ENCODE measurements at regions not wholly inside any gene's neighbourhood (a gene's known extent, or its start where the extent isn't known, plus 50 kb on each side); places are given as distances from the start of the nearest gene placed in this dataset.

DNA sequence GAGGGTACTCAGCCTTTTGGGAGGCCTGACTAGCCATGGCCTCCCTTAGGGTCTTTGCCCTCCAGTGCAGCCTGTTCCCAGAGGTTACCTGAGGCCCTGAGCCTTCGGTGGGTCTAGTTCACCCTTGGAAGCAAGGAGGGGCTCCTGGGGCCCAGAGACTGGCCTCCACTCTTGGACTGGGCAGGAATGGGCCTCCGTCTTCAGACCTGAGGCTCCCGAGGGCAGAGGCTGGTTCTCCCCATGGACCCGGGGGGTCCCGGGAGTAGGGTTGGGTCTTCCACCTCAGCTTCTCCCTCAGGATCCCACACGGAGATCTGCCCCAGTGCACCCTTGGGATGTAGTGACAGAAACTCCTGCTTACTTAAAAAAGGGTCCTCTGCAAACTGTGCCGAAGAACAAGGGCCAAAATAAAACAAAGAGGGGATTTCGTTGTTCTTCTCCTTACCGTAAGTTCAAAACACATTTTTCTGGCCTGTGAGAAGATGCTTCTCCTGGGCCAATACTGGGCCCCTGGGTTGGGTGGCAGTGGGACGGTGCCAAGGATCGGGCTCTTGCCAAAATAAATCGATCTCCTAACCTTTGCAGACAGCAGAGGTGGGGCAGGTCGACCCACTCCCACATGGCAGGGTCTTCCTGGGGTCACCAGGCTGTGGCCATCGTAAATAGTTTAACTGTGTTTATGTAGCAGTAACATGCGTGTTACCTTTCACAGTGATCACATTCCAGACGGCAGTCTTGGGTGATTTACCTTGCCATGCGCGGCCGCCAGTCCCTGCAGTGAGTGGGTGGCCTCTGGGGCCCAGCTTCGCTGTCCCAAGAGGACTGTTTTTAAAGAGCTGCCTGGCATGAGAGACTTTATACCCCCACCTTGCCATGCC lies 151.8 kb downstream of the VEGFA start:
- no peak for DNase-seq (ENCODE audit: low read depth)

DNA sequence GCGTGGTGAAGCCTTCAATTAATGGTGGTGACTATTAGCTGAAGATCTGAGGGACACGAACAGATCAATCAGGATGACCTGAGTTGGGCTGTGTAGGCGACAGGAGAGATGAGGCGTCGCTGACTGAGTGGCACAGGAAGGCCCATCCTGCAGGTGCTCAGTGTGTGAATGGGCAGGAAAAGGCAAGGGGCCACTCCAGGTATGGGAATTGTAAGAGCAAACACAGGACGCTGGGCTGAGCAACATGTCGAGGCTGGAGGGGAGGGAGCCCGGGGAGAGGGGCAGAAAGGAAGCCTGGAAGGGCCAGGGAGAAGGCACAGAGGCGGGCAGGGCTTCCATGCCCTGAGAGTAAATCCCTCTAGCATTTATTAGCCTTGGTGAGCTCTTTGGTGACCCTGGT lies 151.0 kb downstream of the VEGFA start:
- DNase-seq (ENCODE audit: low read depth): no peak

DNA sequence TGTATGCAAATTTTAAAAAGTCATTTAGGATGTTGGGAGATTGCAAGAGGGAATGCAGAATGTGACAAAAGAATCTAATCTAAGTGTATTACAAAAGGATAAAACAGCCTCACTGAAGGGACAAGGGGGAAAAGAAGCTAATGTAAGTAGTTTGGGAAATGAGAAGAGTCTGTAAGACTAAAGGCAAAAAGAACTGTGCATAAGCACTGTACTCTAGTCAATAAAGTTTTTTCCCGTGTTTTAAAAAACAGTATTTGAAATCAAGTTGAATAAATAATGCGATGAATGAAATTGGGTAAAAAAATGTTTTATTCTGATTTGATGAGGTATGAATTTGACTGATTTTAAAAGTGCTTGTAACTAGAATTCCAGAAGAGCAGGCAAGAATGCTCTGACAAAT lies 149.8 kb downstream of the VEGFA start:
- no peak for DNase-seq (ENCODE audit: low read depth)

DNA sequence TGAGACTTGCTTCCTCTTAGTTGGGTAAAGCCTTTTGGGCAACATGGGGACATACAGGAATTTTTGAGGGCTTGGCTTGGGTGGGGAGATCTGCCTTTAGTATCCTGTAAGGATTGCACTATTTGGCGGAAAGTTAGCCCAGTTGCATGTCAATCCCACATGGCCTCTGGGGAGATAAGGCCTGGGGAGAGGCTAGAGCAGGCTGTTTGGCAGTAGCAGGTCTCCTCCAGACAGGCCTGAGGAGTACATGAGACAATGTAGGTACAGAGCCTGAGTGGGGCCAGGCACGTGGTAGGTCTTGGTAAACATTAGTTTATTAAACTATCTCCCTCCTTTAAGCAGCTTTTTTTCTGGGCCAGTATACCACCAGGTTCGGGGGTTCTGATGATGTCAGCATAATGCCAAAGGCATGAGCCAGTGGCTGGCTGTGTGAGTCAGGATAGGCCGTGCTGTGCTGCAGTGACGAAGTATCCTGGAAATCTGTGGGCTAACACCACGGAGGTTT lies 147.9 kb downstream of the VEGFA start:
- DNase-seq (ENCODE audit: low read depth): peak; percentile 51

DNA sequence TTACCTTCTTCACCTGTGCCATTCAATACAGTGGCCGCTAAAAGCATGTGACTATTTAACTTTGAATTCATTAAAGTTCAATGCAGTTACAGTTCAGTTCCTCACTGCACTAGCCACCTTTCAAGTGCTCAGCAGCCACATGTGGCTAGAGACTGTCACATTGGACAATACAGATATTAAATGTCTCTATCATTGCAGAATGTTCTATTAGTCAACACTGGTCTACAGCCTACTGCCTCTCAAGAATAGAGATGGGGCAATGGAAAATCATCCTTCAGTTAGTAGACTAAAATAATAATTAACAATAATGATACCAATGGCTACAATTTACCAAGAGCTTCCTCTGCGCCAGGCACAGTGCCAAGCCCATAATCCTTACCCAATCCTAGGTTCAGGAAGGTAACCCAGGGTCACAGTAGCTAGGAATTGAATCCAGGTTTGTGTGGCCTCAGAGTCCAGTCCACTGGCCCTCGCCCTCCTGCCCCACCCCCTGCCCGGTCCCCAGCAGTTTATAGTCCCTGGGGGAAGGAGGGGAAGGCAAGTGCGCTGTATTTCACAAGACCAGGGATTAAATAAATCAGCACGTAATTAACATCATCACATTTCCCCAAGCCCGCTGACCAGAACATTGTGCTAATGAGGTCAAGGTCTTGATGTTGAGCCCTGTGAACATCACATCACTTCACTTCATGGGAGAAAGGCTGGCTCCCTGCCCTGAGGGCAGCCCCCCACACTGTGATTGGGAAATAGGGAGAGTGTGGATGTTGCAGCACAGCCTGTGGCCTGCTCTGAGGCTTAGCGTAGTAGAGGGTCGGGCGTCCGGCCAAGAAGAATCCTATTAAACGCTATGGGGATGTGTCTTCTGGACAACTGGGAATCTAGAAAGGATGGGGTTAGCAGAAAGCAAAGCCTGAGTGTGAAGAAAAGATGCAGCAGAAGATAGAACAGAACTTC lies 147.2 kb downstream of the VEGFA start:
- DNase-seq (ENCODE audit: low read depth): peak; percentile 80

DNA sequence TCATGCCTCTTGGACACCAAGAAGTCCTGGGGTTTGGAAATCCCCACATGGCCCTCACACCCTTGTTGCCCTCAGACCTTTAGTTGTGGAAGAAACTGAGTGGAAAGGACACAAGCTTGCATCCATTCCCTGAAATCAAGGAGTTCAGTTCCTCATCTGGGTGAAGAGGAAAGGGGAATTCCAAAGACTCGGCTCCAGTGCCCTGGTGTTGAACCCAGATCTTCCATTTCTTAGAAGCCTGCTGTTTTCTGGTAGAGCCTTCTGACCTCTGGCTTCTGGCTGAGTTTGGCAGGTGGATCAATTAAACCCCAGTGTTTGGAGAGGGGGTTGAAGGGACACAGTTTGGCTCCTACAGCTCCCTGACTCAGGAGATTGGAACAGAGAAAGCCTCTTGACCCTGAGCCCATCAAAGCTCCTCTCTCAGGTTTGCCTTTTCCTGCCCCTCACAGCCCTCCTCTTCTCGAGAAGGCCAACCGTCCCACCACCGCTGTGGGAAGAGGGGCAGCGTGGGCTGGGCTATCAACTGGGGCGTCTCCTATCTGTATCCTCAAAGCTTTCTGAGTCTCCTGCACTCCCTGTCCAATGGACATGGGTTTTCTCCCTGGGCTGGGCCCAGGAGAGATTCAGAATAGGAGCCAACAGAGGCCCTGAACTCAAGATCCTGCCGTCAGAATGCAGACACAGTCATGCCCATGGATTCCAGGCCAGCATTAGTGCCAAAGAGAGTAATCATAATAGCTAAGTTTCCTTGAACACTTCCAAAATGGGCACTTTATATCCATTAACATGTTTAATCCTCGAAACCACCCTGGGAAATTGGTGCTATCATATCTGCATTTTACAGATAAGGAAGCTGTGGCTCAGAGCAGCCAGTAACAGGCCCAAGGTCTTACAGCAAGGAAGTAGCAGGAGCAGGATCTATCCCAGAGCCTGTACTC lies 146.2 kb downstream of the VEGFA start:
- DNase-seq (ENCODE audit: low read depth): no peak

DNA sequence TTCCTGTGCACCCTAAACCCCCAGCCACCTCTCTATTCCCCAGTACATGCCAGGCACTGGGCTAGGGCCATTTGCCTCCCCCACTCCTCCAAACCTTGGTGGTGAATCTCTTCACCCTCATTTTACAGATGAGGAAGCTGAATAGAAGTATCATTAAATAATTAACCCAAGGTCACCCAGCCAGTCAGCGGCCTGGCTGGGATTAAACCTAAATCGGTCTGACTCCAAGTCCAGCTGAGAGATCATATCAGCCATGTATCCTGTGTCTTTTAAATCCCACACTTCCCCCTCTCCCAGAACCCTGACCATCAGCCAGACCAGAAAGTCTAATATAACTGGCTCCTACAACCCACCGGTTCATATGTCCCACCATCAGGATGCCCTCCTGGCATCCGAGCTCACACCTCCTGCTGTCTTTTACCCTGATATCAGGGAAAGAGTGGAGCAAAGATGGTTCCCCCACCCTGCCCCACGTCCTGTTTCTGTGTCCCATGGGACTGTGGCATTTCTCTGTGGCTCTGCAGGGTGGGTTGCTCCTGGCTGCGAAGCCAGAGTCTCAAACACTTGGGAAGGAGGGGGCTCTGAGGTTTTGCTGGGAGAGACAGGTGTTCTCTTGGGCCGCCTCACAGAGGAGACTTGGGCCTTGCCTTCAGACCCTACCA lies 145.3 kb downstream of the VEGFA start:
- no peak for DNase-seq (ENCODE audit: low read depth)

DNA sequence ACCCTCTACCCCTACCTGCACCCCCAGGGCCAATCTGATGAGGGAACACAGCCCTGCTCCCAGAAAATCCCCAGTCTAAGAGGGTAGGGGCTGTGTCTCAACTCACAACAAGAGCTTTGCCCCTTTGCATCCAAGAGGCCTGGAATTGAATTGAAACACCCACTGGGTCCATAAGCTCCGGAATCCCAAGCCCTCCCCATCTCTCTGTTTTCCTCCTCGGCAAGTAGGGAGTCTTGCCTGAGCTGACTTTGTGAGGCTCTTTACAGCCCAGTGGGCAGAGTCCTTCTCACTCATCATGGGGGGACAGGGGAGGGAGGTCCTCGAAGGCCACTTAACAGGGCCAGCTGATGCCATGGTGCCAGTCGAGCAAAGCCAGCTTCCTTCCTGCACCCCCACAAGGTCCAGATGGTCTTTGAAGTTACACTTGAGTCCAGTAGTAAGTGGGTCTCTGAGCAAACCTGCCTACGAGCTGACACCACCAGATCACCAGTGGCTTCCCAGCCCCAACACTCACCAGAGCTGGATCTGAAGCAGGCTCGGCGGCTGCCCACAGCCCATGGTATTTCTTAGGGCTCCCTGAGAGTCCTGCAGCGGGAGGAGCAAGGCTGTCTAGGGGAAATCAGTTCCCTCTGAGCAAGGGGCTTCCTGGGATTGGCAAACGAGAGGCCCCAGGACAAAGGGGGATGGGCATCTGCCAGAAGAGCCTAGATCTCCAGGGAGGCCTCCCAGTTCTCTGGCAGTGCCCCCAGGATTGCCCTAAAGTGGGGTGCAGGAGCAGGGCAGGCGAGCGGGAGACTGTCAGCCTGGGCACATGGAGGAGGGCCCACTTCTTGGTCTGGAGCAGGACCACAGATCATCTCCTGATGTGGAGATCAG lies 144.5 kb downstream of the VEGFA start:
- DNase-seq (ENCODE audit: low read depth): no peak

DNA sequence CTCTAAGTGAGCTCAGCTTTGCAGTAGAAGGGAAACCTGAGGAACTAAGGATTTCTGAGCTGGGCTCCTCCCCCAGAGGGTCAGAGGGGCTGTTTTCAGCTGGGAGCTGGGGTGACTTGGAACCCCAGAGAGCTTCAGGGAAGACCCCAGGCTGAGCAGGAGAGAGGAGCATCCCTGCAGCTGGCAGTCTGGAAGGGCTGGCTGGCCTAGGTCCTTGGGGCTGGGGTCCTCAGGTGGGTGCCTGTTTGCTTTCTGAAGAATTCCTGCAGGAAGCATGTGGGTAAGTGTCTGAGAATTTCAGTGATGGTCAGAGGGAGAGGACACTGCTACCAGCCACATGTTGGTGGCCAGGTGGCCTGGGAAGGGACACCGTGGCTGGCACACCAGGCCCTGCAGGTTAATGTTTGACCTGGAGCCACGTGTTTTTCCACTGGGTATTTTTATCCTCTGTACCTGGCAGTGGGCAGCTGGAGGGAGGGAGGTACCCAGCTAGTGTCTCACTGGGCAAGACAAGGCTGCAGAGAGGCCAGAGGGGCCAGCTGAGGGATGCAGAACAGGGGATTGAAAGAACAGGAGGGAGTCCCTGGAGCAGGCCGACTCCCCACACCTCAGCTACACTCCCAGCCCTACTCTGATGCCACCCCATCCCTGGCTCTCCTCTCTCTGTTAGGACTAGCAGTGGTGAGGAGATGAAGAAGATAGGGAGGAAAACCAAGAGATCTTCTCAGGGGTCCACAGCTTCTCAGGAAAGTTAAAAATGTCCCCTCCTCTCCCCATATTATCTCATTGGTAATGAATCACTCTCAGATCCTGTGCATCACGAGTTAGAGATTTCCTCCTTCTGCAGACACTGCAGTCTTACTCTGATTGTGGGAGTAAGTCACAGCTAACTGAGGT lies 143.6 kb downstream of the VEGFA start:
- no peak for DNase-seq (ENCODE audit: low read depth)

DNA sequence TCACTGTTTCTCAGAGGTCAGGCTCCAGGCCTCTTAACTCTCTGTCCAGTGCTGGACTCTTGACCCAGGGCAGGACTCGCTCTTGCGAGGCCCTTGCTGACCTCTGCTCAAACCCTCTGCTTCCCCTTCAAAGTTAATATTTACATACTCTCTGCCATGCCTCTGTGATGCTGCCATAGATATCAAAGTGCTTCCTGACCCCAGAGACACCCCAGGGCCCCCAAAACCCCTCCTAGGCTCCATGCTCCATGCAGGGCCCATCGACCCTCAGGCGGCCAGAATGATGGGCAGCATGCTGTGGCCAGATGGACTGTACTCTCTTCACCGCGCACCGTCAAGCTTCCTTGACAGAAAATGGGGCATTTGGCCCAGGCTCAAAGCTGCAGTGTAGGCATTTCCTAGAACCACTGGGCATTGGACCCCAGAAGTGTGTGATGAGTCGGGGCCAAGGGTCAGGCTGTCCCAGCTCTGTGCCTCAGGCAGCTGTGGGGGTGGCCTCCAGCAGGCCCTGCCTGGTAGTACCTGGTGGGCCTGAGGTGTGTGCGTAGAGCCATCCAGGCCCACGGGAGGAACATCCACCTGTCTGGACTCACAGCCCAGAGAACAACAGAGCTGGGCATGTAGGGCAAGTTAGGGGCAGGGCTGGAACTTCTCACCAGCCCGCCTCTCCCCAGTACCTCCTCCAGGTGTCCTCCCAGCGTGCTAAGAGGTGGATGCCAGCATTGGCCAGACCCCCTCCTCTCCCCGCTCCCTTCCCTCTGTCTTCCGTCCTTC lies 142.8 kb downstream of the VEGFA start:
- no peak for DNase-seq (ENCODE audit: low read depth)

DNA sequence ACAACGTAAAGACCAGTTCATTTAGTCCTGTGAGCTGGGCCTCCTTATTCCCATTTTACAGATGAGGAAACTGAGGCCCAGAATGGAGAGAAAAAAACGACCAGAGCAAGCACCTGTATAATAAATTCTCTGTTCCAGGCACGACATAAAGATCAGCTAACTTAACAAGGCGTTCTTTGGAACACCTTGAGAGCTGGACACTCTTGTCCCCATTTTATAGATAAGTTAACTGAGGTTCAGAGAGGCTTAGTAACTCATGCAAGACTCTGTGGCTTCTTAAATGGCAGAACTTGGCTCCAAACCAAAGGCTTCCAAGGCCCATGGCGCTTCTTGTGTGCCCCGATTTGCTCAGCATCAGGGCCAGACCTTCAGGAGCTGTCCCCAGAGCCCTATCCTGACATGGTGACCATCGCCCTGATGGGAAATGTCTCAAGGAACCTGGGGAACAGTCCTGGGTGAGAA lies 142.1 kb downstream of the VEGFA start:
- DNase-seq (ENCODE audit: low read depth): no peak

DNA sequence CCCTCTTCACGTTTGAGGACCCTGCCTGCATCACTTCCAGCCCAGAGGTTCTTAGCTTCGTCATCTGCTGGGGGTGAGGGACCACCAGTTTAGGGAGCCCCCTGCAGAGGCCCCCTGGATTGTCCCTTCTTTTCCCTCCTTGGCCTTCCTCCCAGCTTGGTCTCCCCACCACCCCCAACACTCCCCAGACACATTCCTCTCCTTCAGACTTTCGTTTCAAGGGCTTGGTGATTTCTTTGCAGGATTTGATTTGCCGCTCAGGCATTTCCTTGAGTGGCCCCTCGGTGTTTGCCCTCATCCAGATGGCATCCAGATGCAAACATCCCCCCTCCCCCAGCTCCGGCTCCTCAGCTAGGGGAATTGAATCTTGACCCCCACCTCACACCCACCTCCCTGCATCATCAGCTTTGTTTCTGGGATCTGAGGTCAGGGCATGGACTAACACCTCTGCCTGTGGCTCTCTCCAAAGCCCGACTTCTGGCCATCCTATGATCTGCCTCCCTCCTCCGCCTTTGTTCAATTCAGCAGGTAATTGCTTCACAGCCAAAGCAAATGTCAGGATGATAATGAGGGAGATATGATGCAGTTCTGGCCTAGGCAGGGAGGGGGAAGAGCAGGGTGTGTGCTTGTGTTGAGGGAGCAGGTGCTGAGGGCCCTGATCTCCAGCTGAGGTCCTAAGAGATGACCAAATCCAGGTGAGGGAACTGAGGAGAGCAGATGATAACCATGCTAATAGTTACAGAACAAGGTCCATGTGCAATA lies 141.5 kb downstream of the VEGFA start:
- no peak for DNase-seq (ENCODE audit: low read depth)

DNA sequence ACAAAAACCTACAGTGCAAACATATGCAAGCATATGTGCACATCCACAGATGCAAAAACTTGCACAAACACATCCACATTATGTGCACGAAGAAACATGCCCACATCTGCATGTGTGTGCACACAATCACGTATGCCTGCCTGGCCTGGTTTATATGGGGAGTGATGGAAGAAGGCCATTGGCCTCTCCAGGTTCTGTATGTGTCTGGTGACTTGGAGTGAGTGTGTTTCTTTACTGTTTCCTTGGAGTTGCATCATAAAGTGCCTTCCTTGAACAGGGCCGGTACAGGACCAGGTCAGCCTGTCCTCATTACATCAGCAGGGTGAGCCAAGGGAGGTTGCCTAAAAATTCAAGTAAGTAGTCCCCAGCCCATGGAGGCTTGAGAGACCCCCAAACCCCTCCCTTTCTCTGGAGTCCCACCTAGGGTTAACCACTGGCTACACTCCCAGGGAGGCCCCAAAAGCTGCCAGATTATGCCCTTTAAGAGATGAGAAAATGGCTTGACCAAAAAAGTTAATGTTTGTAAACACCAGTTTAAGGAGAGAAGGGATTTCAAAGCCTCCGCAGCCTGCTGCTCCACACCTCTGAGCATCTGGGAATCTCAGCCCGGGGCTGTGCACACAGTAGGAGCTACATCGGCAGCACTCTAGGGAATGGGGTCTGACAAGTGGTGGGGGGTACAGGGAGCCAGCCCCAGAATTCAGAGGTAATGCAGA lies 140.8 kb downstream of the VEGFA start:
- no peak for DNase-seq (ENCODE audit: low read depth)

DNA sequence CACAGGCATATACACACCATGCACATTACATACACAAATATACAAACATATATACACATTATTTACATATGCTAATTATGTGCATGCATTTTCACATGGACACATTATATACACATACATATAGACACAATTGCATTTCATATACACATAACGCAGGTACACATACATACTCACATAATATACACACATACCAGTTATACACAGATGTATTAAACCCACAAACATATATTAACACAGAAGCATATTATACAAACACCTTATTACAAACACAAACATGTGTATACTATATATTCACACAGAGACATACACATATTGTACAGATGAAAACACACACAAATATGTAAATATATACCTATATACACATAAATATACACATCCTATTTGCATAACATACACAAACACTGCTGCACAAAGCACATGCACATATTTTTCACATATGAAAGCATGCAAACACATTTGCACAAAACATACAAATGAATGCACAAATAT lies 140.2 kb downstream of the VEGFA start:
- no peak for DNase-seq (ENCODE audit: low read depth)

DNA sequence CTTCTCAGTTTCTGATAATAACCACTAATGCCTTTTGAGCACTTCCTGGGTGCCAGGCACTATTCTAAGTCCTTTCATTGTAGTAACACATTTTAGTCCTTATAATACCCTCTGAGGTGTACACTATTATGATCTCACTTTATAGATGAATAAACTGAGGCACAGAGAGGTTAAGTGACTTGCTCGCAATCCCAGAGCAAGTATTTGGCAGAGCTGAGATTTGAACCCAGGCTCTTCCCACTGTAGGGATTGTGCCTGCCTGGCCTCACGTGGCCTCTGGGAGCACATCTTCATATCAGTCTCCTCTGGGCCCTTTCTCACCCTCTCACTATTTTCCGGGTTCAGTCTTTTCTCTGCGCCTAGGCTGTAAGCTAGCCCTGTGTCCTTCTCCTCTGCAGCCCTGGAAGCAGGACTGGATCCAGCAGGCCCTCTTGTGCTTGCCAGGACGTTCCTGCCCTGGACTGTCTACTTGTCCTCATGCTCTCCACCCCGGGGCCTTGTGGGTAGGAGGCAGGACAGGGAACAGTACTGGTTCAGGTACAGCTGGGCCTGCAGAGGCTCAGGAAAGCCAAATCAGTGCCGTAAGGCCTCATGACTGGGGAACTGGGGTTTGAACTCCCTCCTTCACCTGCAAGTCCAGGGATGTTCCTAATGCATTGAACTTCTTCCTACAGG lies 139.6 kb downstream of the VEGFA start:
- no peak for DNase-seq (ENCODE audit: low read depth)
